Endothelial cell of umbilical vein (primary cell): ENCODE measurements at regions not wholly inside any gene's neighbourhood (a gene's known extent, or its start where the extent isn't known, plus 50 kb on each side); places are given as distances from the start of the nearest gene placed in this dataset.

Experiments used
- BruUV-seq: library from RNA; stranded (reverse); fragments of 400-500 nt; replicated peaks from 2 replicates; lab custom pipeline; 2021; lab: Mats Ljungman, UMichigan
- CTCF ChIA-PET: fragments of 300-600, 350-600 bp; sonication (Branson Sonifier 250); formaldehyde crosslinking; loops from one replicate; lab custom pipeline; 2021; ENCODE audit warnings: antibody characterized with exemption, inconsistent platforms; lab: Charles Lee
- POLR2A ChIA-PET: fragments of 300-600, 350-600 bp; sonication (Branson Sonifier 250); formaldehyde crosslinking; loops from one replicate; lab custom pipeline; 2021; ENCODE audit warnings: antibody characterized with exemption, inconsistent platforms; lab: Charles Lee
- DNase-seq: peaks from one replicate; pipeline ENCODE4 v3.0.0-alpha.2; 2011; ENCODE audit warnings: low read depth, low spot score
- FAIRE-seq: peaks from 2 replicates; lab custom pipeline; 2011; peaks lifted over from hg19 to GRCh38; lab: Jason Lieb, UNC
- H2AFZ ChIP-seq: 2 replicates; pipeline ENCODE4 v1.6.0; 2012; ENCODE audit warnings: low read depth, low read length, control low read depth, inconsistent platforms
- H3K27ac ChIP-seq: 2 replicates; pipeline ENCODE4 v1.5.1; 2011; ENCODE audit warnings: low read depth, mild to moderate bottlenecking, control low read depth, low read length, moderate library complexity; ENCODE audit not compliant: insufficient read depth
- H3K27me3 ChIP-seq, 2 experiments: 2 replicates each; pipeline versions ENCODE4 v1.6.0 to v1.6.1; 2011; ENCODE audit warnings: low read length in 2 of 2, mixed read lengths in 1 of 2; ENCODE audit not compliant: control insufficient read depth in 2 of 2, insufficient read depth in 2 of 2
- H3K36me3 ChIP-seq, 2 experiments: 2 replicates in 1 of 2; 3 replicates in 1 of 2; pipeline ENCODE4 v1.5.1; 2011; ENCODE audit warnings: low read length in 2 of 2, mild to moderate bottlenecking in 1 of 2, moderate library complexity in 1 of 2; ENCODE audit not compliant: control insufficient read depth in 2 of 2, insufficient read depth in 2 of 2; ENCODE audit errors: extremely low read depth in 1 of 2
- H3K4me1 ChIP-seq: 3 replicates; pipeline ENCODE4 v1.5.1; 2011; ENCODE audit warnings: mild to moderate bottlenecking, low read length; ENCODE audit not compliant: control insufficient read depth, insufficient read depth; ENCODE audit errors: extremely low read depth
- H3K4me2 ChIP-seq: 2 replicates; pipeline ENCODE4 v1.6.1; 2011; ENCODE audit warnings: low read length, control low read depth, mixed read lengths; ENCODE audit not compliant: insufficient read depth
- H3K4me3 ChIP-seq, 3 experiments: fragments of 200-600 bp in 1 of 3; sonication (generic), shearing (Covaris generic) in 1 of 3; replicated peaks in 1 of 3; 2 replicates each; pipeline ENCODE4 v1.5.1; 2011 to 2016; ENCODE audit warnings: control low read depth in 3 of 3, low read length in 3 of 3, mild to moderate bottlenecking in 2 of 3, inconsistent platforms in 1 of 3, low read depth in 1 of 3, moderate library complexity in 1 of 3; ENCODE audit not compliant: insufficient read depth in 1 of 3
- H3K79me2 ChIP-seq: 2 replicates; pipeline ENCODE4 v1.6.0; 2012; ENCODE audit warnings: low read length, inconsistent platforms; ENCODE audit not compliant: control insufficient read depth, insufficient read depth
- H3K9ac ChIP-seq: replicated peaks from 2 replicates; pipeline ENCODE3; 2011; ENCODE audit warnings: low read length, control low read depth; ENCODE audit not compliant: insufficient read depth; ENCODE audit errors: extremely low read depth
- H3K9me1 ChIP-seq: replicated peaks from 3 replicates; pipeline ENCODE4 v1.6.0; 2011; ENCODE audit warnings: mild to moderate bottlenecking, low read length; ENCODE audit not compliant: control insufficient read depth, insufficient read depth; ENCODE audit errors: extremely low read depth
- H3K9me3 ChIP-seq: replicated peaks from 2 replicates; pipeline ENCODE4 v1.5.1; 2012; ENCODE audit warnings: low read length, inconsistent platforms; ENCODE audit not compliant: control insufficient read depth, insufficient read depth
- H4K20me1 ChIP-seq: replicated peaks from 2 replicates; pipeline ENCODE3; 2011; ENCODE audit warnings: mild to moderate bottlenecking, low read length; ENCODE audit not compliant: control insufficient read depth, insufficient read depth; ENCODE audit errors: extremely low read depth
- EZH2 ChIP-seq: IDR thresholded peaks from 2 replicates; pipeline ENCODE4 v1.6.1; 2012; ENCODE audit warnings: borderline replicate concordance, low read depth, mild to moderate bottlenecking, moderate library complexity, low read length, inconsistent platforms; ENCODE audit not compliant: severe bottlenecking
- FOS ChIP-seq: IDR thresholded peaks from 2 replicates; pipeline ENCODE4 v1.6.1; 2011; ENCODE audit warnings: mild to moderate bottlenecking, low read length, moderate library complexity, borderline replicate concordance; ENCODE audit not compliant: insufficient read depth
- GATA2 ChIP-seq: IDR thresholded peaks from 2 replicates; pipeline ENCODE4 v1.7.0; 2011; ENCODE audit warnings: low read depth, mild to moderate bottlenecking, moderate library complexity, mixed read lengths, low read length; ENCODE audit not compliant: insufficient read length, insufficient read depth
- JUN ChIP-seq: IDR thresholded peaks from 2 replicates; pipeline ENCODE4 v1.6.1; 2011; ENCODE audit warnings: borderline replicate concordance, low read depth; ENCODE audit not compliant: insufficient read length, insufficient read depth
- MYC ChIP-seq: IDR thresholded peaks from one replicate; pipeline ENCODE4 v1.6.1; 2011; ENCODE audit warnings: mild to moderate bottlenecking, low read depth, low read length
- POLR2A ChIP-seq: IDR thresholded peaks from 2 replicates; pipeline ENCODE4 v1.6.1; 2012; ENCODE audit warnings: low read depth, mild to moderate bottlenecking, control low read depth, low read length
- POLR2AphosphoS5 ChIP-seq: IDR thresholded peaks from 2 replicates; pipeline ENCODE4 v1.6.1; 2012; ENCODE audit warnings: low read depth, mild to moderate bottlenecking, control low read depth, low read length, moderate library complexity; ENCODE audit not compliant: insufficient read depth
- dilution Hi-C: fragments of 300-500 bp; cut with MboI; formaldehyde crosslinking; loops from one replicate; pipeline ENCODE4 v1.15.0; 2019; ENCODE audit warnings: low sequenced_read_pairs; ENCODE audit not compliant: extremely low pct_ligation_motif_present
- intact Hi-C: fragments of 100-400 bp; cut with micrococcal nuclease; formaldehyde crosslinking; loops from one replicate; pipeline ENCODE4 v1.10.0; 2022
- TF ChIP-seq, protein P1 (sequence below): IDR thresholded peaks from 2 replicates; pipeline ENCODE4 v1.6.1; 2011; ENCODE audit not compliant: insufficient read depth, insufficient read length
- TF ChIP-seq, protein P2 (sequence below), 2 donors: IDR thresholded peaks; 1 replicate in 1 of 2; 2 replicates in 1 of 2; pipeline ENCODE4 v1.5.1; 2011; ENCODE audit warnings: low read length in 2 of 2, mild to moderate bottlenecking in 2 of 2, moderate library complexity in 2 of 2, control low read depth in 1 of 2, inconsistent platforms in 1 of 2, low read depth in 1 of 2; ENCODE audit not compliant: insufficient read depth in 1 of 2; ENCODE audit errors: extremely low read depth in 1 of 2

DNA sequence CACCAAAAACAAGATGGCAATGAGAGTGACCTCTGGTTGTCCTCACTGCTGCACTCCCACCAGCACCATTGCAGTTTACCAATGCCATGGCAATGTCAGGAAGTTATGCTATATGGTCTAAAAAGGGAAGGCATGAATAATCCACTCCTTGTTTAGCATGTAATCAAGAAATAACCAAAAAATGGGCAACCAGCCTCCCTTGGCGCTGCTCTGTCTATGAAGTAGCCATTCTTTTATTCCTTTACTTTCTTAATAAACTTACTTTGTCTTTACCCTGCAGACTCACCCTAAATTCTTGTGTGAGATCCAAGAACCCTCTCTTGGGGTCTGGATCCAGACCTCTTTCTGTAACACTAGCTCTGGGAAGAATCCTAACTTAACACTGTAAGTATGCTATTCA, 127.4 kb upstream of the IFNE start:
- dilution Hi-C loops: no loop called here
- intact Hi-C loops: loop anchor here (5.0 kb wide), 1 partner anchor 68 kb away; no protein-coding TSS in a partner anchor
- no peaks in the 10 kb centered on the region for H4K20me1 ChIP-seq
- CTCF ChIA-PET: interaction anchor here (1.2 kb wide), 1 partner anchor 22 kb away, joined by 3 read pairs; no protein-coding TSS in a partner anchor
- no peak overlapping the region for H3K4me3 ChIP-seq
- TF ChIP-seq MYC (no peak), EZH2 (no peak), GATA2 (no peak), POLR2AphosphoS5 (no peak), FOS (no peak), JUN (no peak), POLR2A (no peak)
- TF ChIP-seq, protein P1, sequence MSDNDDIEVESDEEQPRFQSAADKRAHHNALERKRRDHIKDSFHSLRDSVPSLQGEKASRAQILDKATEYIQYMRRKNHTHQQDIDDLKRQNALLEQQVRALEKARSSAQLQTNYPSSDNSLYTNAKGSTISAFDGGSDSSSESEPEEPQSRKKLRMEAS: no peak
- TF ChIP-seq, protein P2, sequence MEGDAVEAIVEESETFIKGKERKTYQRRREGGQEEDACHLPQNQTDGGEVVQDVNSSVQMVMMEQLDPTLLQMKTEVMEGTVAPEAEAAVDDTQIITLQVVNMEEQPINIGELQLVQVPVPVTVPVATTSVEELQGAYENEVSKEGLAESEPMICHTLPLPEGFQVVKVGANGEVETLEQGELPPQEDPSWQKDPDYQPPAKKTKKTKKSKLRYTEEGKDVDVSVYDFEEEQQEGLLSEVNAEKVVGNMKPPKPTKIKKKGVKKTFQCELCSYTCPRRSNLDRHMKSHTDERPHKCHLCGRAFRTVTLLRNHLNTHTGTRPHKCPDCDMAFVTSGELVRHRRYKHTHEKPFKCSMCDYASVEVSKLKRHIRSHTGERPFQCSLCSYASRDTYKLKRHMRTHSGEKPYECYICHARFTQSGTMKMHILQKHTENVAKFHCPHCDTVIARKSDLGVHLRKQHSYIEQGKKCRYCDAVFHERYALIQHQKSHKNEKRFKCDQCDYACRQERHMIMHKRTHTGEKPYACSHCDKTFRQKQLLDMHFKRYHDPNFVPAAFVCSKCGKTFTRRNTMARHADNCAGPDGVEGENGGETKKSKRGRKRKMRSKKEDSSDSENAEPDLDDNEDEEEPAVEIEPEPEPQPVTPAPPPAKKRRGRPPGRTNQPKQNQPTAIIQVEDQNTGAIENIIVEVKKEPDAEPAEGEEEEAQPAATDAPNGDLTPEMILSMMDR (IDR thresholded peaks at IDR 0.05; ENCODE audit: extremely low read depth in 1 of 2, insufficient read depth in 1 of 2, low read depth in 1 of 2, low read length in 2 of 2): no peak
- H3K4me1 ChIP-seq: peaks cover 10% of the 10 kb centered on the region
- DNase-seq (no peak), FAIRE-seq (no peak)
- no peaks in the 10 kb centered on the region for H3K9me1 ChIP-seq
- no peak overlapping the region for H3K9ac ChIP-seq
- POLR2A ChIA-PET: no interaction called here
- no peak overlapping the region for H3K27ac ChIP-seq
- H3K9me3 ChIP-seq: no peaks in the 10 kb centered on the region
- H3K27me3 ChIP-seq: no peaks in the 10 kb centered on the region
- H2AFZ ChIP-seq: no peak overlapping the region
- no peaks in the 10 kb centered on the region for H3K36me3 ChIP-seq
- no TSS peak for BruUV-seq
- H3K4me2 ChIP-seq: no peak overlapping the region
- no peaks in the 10 kb centered on the region for H3K79me2 ChIP-seq
